GM18507 (cell line): ENCODE measurements at regions not wholly inside any gene's neighbourhood (a gene's known extent, or its start where the extent isn't known, plus 50 kb on each side); places are given as distances from the start of the nearest gene placed in this dataset.
"Not testable (repeated sequence)": the region's sequence is repeated elsewhere in the genome, so short reads cannot be mapped to it uniquely, and the experiment has no call there.

Source experiments
- DNase-seq: peaks from one replicate; pipeline ENCODE4 v3.0.0; 2011; ENCODE audit warnings: low read depth; ENCODE audit not compliant: insufficient read length; ENCODE audit errors: extremely low spot score
- FAIRE-seq: peaks from 2 replicates; lab custom pipeline; 2011; peaks lifted over from hg19 to GRCh38; lab: Jason Lieb, UNC

- no peak for DNase-seq
- FAIRE-seq, result no peak
Observed at GRCh38 chr10:26355241-26355640, 82.9 kb upstream of the APBB1IP start.

DNA sequence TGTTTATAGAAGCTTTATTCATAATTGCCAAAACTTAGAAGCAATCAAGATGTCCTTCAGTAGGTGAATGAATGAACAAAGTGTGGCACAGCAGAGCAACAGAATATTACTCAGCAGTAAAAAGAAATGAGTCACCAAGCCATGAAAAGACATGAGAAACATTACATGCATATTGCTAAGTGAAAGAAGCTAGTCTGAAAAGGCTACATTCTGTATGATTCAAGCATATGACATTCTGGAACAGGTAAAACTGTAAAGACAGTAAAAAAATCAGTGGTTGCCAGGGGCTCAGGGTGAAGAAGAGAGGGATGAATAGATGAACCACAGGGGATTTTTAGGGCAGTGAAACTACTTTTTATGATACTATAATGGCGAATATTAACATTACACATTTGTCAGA lies 80.9 kb upstream of the APBB1IP start:
- DNase-seq, result no peak
- FAIRE-seq, result peak; percentile 38

DNA sequence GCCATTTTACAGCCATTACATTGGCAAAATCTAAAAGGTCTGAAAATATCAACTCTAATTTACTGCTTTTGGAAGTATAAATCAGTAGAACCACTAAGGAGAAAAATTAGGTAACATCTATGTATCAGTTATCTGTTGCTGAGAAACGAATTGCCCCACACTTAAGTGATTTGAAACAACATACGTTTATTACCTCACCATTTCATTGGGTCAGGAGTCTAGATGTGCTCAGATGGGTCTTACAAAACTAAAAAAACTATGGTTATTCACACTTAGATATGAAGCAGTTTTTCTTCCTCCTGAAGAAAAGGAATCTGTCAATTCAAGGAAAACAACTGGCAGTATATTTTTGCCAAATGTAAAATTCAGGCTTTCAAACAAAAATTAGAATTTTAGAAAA lies 80.1 kb upstream of the APBB1IP start:
- FAIRE-seq (no peak), DNase-seq (no peak)

DNA sequence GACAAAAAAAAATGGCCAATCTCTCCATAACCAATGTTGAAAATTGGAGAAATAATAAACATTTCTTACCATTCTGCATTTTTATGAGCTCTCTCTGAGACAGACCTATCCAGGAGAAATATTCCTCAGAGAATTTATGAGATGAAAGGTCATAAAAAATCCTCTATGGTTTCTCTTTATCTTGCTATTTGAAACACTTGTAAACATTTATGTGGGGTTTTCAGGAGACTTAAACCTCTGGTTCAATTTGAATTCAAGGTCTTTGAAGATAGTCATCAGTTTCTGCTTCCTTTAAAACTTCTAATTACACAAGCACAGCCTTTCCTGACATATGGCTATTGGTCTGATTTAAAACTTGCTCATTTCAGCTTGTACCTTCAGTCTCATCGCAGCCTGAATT lies 78.5 kb upstream of the APBB1IP start:
- no peak for FAIRE-seq
- DNase-seq, result no peak

- FAIRE-seq (no peak), DNase-seq (no peak)
Observed at GRCh38 chr10:26361351-26361750, 76.8 kb upstream of the APBB1IP start.

DNA sequence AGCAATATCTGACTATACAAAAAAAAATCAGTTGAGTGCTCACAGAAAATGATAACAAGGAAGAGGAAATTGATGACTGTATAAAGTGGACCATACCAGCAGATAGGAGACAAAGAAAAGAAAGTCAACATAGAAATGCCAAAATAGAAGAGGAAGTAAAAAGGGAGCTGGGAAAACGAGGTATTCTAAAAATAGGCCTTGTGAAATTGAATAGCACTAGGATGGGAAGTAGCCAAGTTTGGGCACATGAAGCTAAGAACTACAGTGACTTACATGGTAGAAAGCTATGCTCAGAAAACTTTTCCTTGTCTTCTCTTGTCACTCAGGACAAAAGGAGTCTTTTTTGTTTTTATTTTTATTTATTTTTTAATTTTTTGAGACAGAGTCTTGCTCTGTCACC lies 76.2 kb upstream of the APBB1IP start:
- DNase-seq (no peak), FAIRE-seq (no peak)

- FAIRE-seq (no peak), DNase-seq (no peak)
Observed at GRCh38 chr10:26365681-26366358, 72.3 kb upstream of the APBB1IP start.

GRCh38 chr10:26367035-26367434 lies 71.1 kb upstream of the APBB1IP start:
- not testable (repeated sequence) for DNase-seq, FAIRE-seq

- DNase-seq, result no peak
- peak; percentile 83 for FAIRE-seq
Observed at GRCh38 chr10:26367771-26368170, 70.4 kb upstream of the APBB1IP start.

GRCh38 chr10:26368463-26368862 lies 69.7 kb upstream of the APBB1IP start:
- DNase-seq, result no peak
- FAIRE-seq, result peak; percentile 70

GRCh38 chr10:26372513-26373354 lies 65.4 kb upstream of the APBB1IP start:
- FAIRE-seq (peak; percentile 88), DNase-seq (no peak)

GRCh38 chr10:26374426-26374825 lies 63.7 kb upstream of the APBB1IP start:
- DNase-seq, result no peak
- FAIRE-seq, result no peak

GRCh38 chr10:26377224-26377810 lies 60.8 kb upstream of the APBB1IP start:
- DNase-seq, FAIRE-seq: not testable (repeated sequence)

DNA sequence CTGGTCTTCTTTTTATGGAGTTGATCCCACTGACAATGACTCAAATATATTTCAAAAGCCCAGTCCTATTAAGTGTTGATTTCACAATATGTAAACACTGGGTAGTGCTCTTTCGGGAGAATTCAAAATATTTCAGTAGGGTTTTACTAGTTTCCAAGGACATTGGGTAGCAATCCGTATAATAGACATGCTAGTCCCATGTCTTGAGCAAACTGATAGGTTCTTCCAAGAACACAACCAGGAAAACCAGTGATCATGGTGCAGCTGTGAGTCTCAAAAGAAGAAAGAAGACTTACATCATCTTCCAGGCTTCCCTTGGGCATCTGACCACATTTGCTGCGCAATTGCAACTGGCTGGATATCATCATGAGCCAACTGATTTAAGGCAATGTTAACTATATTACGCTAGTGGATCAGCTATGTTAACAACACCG lies 59.3 kb upstream of the APBB1IP start:
- no peak for FAIRE-seq
- DNase-seq, result no peak

DNA sequence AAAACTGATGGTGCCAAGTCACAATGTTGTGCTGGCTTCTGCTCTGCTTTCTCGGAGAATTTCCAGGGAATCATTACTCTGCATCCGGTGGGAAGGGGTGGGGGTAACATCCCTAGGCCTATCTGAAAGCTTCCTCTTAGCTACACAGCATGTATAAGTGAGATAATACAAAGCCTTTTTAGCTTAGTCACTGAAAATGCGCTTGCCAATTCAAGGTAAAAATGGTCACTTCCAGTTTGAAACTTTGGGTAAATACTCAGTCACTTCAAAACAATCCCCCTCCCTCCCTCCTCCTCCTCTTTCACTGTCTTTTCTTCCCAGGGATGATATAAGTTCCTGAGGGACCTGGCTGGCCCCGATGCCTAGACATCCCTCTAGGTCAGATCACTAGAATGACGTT lies 57.3 kb upstream of the APBB1IP start:
- FAIRE-seq, result peak; percentile 29
- no peak for DNase-seq

DNA sequence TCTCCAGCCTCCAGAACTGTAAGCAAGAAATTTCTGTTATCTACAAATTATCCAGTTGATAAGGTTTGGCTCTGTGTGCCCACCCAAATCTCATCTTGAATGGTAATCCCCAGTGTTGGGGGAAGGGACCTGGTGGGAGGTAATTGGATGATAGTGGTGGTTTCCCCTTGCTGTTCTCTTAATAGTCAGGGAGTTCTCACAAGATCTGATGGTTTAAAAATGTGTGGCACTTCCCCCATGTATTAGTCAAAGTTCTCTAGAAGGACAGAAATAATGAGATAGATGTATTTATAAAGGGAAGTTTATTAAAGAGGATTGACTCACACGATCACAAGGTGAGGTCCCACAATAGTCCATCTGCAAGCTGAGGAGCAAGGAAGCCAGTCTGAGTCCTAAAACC lies 56.2 kb upstream of the APBB1IP start:
- peak; percentile 12 for FAIRE-seq
- no peak for DNase-seq

DNA sequence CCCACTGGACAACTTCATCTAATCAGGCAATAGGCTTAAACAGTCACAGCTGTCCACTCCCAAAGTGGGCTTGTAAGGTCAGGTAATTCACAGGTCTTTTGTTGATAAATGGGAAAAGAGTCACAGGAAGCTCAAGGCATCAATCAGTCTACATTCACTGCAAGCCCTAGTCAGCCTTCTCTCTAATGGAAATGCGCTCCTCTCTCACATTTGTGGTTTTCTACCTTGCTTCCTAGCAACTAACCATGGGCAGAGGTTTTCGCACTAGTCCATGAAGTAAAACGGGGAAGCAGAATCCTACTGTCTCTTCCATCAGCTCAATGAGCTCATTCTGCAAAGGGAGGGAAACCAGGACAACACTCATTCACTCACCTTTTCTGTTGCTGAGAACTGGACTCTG lies 53.5 kb upstream of the APBB1IP start:
- DNase-seq (no peak), FAIRE-seq (peak; percentile 26)

DNA sequence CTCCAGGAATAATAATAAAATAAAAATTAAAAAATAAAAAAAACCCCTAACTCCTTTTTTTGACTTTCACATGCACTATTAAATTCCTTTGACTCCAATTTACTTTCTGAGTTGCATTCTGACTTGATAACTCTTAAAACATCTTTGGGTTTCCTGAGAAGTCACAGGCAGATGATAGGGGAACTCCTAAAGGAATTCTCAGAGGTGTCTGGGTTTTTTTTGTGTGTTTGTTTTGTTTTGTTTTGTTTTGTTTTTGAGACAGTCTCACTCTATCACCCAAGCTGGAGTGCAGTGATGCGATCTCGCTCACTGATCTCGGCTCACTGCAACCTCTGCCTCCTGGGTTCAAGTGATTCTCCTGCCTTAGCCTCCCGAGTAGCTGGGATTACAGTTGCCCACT lies 52.7 kb upstream of the APBB1IP start:
- FAIRE-seq, result peak; percentile 50
- no peak for DNase-seq

DNA sequence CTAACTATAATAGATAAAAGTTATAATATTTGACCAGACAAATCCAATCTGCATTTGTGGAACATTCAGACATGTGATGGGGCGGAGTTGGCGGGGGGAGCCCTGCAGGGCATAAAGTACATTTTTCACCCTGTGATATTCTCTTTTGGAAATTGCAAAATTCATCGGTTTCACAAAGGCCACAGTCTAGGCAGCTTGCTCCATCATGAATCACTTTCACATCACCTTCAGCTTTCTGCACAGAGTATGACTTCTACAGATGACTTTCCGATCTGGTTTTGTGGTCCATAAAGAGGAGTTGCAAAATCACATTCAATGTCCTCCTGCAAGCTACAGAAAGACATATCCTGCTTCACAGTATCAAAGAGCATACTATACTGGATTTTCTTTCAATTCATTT lies 51.4 kb upstream of the APBB1IP start:
- DNase-seq (no peak), FAIRE-seq (peak; percentile 71)
